ENCODE measurements at regions not wholly inside any gene's neighbourhood (a gene's known extent, or its start where the extent isn't known, plus 50 kb on each side); places are given as distances from the start of the nearest gene placed in this dataset.
"Not testable (repeated sequence)": the region's sequence is repeated elsewhere in the genome, so short reads cannot be mapped to it uniquely, and the experiment has no call there.

DNA sequence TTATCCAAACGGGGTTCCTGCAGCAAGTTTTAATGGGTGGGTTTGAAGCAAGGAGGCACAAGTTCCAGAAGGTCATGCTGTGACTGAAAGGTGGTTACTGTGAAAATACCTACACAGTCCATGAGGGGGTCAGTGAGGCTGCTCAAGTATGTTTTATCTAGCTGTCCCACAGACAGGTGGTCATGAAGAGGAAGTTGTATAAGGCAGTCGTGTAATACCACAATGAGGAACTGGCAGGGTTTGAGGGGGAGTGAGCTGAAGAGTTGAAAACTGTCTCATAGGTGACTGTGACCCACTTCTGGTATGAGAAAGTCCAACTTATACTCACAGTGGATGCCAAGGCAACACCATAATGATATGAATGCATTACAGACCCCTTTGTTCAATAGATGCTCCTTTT, 856.8 kb downstream of the OTOL1 start:
- no peak for DNase-seq

- DNase-seq, result no peak
These were observed 857.7 kb downstream of the OTOL1 start for GRCh38 chr3:162354356-162354755.

- DNase-seq, result no peak
These were observed 868.6 kb downstream of the OTOL1 start for GRCh38 chr3:162365066-162365719.

DNA sequence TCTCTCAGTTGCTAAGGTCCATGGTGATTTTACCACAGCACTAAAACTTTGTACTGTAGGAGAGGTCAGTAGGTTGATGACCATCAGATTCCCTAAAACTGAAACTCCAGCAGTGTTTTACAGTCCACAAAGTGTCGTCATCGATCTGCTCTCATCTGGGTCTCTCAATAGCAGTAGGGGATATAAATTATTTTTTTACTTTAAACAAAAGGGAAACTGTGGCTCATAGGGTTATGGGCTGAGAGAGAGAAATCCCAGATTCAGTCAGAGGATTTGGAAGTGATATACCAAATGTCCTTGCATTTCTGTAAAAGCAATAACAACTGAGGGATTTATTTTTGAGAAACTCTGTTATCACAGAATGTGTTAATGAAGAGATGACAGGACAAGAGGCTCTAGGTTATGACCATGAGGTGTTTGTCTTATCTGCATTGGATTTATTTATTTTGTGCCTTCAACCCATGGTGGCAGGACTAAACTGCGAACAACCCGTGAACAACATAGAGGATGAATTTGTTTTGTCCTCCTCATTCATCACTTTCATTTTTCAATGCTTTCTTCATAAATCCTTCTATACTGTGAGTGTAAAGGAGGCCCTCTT, 869.7 kb downstream of the OTOL1 start:
- DNase-seq, result no peak

GRCh38 chr3:162367429-162368260, 871.0 kb downstream of the OTOL1 start:
- no peak for DNase-seq

GRCh38 chr3:162368417-162368816, 871.8 kb downstream of the OTOL1 start:
- DNase-seq, result no peak

DNA sequence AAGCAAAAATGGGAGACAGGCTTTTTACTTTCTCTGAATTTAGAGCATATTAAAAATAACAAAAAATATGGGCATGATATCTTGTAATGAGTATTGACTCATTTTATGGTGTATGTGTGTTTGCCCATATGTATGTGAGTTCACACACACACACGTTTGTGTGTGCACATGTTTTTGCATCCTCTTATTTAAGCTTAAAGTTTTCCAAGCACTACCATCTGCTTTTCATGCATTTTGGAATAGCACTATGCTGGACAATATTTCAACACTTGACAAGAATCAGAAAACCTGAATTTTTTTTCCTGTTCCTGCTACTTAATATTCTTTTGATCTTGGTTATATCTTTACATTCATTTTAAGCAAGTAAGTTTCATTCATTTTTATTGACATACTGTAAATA, 872.7 kb downstream of the OTOL1 start:
- DNase-seq, result no peak

GRCh38 chr3:162370141-162370540, 873.5 kb downstream of the OTOL1 start:
- no peak for DNase-seq

GRCh38 chr3:162376761-162377160, 880.2 kb downstream of the OTOL1 start:
- DNase-seq, result no peak

DNA sequence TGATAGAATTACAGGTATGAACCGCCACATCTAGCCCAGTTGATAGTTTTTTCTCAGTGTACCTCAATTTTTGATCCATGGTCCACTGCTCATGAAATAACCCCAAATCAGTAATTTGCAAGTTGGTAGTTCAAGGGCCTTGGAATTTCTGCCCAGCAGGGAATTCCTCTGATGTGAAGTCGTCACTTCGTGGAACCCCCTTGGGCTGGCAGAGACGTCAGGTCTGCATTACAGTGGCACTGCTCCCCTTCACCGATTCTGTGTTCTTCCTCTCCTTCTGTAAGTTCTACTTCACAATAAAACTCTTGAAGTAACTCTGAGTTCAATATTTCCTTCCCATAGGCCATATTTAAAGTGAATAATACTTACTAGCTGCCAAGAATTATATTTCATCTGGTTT, 881.0 kb downstream of the OTOL1 start:
- no peak for DNase-seq

DNA sequence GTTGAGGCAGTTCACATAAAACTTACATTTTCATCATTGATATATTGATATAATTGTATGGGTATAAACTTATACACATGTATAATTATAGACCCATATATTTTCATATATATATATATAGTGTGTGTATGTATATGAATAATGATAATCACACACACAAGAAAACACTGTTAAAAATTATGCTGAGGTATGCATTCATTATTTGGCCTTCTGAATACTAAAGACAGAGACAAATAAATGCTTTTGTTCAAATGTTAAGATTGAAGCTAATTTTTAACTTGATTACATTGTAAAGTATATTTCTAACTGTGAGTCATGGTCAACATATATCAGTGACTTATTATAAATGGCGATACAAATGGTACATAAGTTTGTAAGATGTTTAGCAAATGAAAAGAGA, 888.8 kb downstream of the OTOL1 start:
- DNase-seq, result no peak

DNA sequence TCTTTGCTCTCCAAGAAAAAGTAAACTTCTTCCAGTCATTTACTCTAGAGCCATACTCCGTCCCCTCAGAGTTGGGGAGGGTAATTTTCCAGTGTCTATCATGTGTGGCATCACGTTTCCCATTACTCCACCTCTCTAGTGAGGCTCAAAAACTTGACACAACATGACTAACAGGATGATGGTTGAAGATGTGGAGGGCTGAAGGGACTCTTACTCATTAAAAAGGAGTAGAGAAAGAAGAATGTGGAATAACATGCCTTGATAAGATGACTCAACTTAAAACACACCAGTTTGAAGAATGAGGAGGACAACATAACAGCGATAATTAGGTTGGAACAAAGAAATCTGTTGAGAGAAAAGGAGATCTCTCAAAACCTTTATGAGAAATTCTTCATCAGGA, 894.3 kb downstream of the OTOL1 start:
- DNase-seq, result no peak

DNA sequence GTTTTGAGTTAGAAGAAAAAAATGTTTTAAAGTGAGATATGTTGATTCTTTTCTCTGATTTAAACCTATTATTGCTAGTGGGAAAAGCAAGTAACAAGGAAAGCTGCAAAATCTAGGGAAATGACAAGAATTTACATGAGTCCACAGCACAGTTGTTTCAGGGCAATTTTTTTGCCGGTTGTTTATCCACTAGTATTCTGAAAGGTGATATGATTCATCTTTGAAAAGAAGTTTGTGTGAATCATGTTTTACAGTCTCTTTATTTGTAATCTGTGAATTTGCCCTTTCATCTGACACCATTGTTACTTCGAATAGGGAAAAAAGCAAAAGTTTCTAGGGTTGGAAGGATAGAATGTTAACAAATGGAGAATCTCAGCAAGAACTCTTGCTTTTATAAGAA, 894.7 kb downstream of the OTOL1 start:
- no peak for DNase-seq

DNA sequence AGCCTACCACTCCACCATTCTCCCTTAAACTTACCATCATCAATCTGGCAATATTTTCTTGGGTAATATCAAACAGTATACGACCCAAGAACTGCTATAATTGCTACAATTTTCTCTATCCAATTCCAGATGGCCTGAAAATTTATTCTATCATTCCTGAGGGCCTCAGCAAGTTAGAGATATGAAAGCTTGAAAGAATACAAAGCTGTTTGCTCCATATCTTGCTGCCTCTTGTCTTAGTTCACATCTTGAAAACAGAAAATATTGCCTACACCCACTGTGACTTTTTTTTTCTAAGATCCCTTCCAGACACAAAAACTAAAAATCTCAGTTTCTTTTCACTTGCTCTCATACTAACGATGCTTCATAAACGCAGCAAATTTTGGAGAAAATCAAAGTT, 898.9 kb downstream of the OTOL1 start:
- no peak for DNase-seq

DNA sequence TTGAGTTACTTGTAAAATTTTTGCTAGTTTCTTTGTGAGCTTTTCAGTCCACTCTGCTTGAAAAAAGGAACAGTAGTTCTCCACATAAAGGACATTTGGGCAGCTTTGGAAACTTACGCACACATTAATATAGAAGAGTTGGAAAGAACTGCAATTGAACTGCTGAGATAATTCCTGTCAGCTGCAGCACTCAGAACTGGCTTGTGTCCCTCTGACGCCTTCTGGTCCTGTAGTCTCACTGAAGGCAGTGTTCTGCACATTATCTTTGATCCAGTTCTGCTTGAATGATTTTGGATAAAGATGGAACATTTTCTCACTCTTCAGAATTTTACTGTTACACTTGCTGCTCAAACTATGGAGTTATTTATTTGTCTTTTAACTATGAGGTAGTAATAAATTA, 901.9 kb downstream of the OTOL1 start:
- no peak for DNase-seq

DNA sequence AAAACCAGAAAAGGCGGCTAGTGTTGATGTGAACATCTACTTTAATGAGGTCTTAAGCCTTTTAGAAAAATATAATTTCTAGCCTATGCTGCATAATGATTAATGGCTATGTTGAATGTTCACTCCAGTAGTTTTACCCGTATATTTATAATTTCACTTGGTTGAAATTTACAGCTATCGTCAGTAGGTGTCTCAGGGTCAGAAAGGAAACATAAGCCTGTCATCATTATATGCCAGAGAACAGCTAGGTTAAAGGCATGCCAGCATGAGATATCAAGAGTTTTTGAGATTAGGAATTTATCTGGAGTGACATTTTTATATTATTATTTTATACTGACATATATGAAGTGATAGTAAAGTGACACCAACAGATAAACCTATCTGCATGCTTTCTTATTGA, 904.1 kb downstream of the OTOL1 start:
- no peak for DNase-seq

- not testable (repeated sequence) for DNase-seq
These were observed 914.9 kb downstream of the OTOL1 start for GRCh38 chr3:162411556-162411955.

- DNase-seq, result no peak
These were observed 925.1 kb downstream of the OTOL1 start for GRCh38 chr3:162421721-162422120.

DNA sequence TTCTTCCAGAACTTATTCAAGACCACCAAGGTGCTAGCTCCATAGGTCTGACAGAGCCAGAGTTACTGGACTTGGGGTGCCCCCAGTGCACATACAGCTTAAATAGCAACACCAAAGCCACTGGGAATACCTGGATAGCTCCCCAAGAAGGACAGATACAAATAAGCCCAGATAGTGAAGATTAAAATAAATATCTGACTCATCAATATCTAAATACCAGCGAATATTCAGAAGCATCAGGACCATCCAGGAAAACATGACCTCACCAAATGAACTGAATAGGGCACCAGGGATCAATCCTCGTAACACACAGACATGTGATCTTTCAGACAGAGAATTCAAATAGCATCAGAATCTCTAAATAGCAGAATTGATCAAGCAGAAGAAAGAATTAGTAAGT, 931.6 kb downstream of the OTOL1 start:
- no peak for DNase-seq

- DNase-seq, result no peak
These were observed 939.1 kb downstream of the OTOL1 start for GRCh38 chr3:162435750-162436149.

- no peak for DNase-seq
These were observed 940.2 kb downstream of the OTOL1 start for GRCh38 chr3:162436826-162437225.

GRCh38 chr3:162437480-162437879, 940.9 kb downstream of the OTOL1 start:
- no peak for DNase-seq

GRCh38 chr3:162441716-162442115, 945.1 kb downstream of the OTOL1 start:
- no peak for DNase-seq

GRCh38 chr3:162443376-162443775, 946.8 kb downstream of the OTOL1 start:
- DNase-seq, result no peak

Measured in retina (tissue), 1 donor.